ENCODE measurements at regions not wholly inside any gene's neighbourhood (a gene's known extent, or its start where the extent isn't known, plus 50 kb on each side); places are given as distances from the start of the nearest gene placed in this dataset.
"Not testable (repeated sequence)": the region's sequence is repeated elsewhere in the genome, so short reads cannot be mapped to it uniquely, and the experiment has no call there.

- Histone ChIP-seq H3K4me3 (ENCODE audit: insufficient read depth, low read length, poor library complexity, severe bottlenecking) (no peak overlapping the region), H3K9ac (ENCODE audit: low read length) (no peak overlapping the region), H3K36me3 (ENCODE audit: low read length) (no peaks in the 10 kb centered on the region), H3F3A (ENCODE audit: insufficient read depth) (no peaks in the 10 kb centered on the region), H3K27ac (ENCODE audit: low read depth, low read length) (no peak overlapping the region), H3K79me2 (ENCODE audit: insufficient read depth, low read length) (no peaks in the 10 kb centered on the region), H3K9me2 (replicated peaks; ENCODE audit: insufficient read depth, low read length) (no peaks in the 10 kb centered on the region), H4K20me1 (ENCODE audit: low read depth, low read length) (no peaks in the 10 kb centered on the region), H2AFZ (ENCODE audit: low read depth, low read length, severe bottlenecking) (no peak overlapping the region), H3K9me3 (ENCODE audit: insufficient read depth, low read length) (no peaks in the 10 kb centered on the region), H3K27me3 (ENCODE audit: low read length) (no peaks in the 10 kb centered on the region), H3K4me2 (ENCODE audit: low read depth, low read length, poor library complexity, severe bottlenecking) (no peak overlapping the region)
- TF ChIP-seq CTCF (IDR thresholded peaks at IDR 0.05; ENCODE audit: insufficient read depth, low read length, poor library complexity, severe bottlenecking) (no peak), EZH2phosphoT487 (conservative IDR thresholded peaks at IDR 0.05; ENCODE audit: low read length) (no peak)
Measured at GRCh38 chr2:16911746-16912145, 246.1 kb upstream of the CYRIA start.

DNA sequence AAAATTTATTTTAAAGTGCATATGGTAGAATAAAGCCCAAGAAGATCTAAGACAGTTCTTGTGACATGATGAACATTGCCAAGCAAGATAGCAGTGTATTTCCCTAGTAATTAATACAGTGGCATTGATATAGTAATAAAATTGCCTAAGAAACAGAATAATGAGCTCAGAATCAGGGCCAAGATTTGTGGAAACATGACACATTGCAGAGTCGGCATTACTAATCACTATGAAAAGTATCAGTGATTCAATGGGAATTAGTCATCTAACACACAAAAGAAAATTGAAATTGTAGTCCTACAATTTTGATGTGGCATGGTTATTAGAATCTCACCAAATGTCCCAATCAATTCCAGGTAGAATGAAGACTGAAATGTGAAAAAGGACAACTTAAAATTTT, 243.0 kb upstream of the CYRIA start:
- Histone ChIP-seq H3K27ac (ENCODE audit: low read depth, low read length) (no peak overlapping the region), H3F3A (ENCODE audit: insufficient read depth) (no peaks in the 10 kb centered on the region), H3K9me3 (ENCODE audit: insufficient read depth, low read length) (no peaks in the 10 kb centered on the region), H2AFZ (ENCODE audit: low read depth, low read length, severe bottlenecking) (no peak overlapping the region), H3K4me2 (ENCODE audit: low read depth, low read length, poor library complexity, severe bottlenecking) (no peak overlapping the region), H3K4me3 (ENCODE audit: insufficient read depth, low read length, poor library complexity, severe bottlenecking) (no peak overlapping the region), H3K9me2 (replicated peaks; ENCODE audit: insufficient read depth, low read length) (no peaks in the 10 kb centered on the region), H3K27me3 (ENCODE audit: low read length) (no peaks in the 10 kb centered on the region), H3K36me3 (ENCODE audit: low read length) (no peaks in the 10 kb centered on the region), H3K9ac (ENCODE audit: low read length) (no peak overlapping the region), H3K79me2 (ENCODE audit: insufficient read depth, low read length) (no peaks in the 10 kb centered on the region), H4K20me1 (ENCODE audit: low read depth, low read length) (no peaks in the 10 kb centered on the region)
- no peak for TF ChIP-seq CTCF (IDR thresholded peaks at IDR 0.05; ENCODE audit: insufficient read depth, low read length, poor library complexity, severe bottlenecking)
- no peak for TF ChIP-seq EZH2phosphoT487 (conservative IDR thresholded peaks at IDR 0.05; ENCODE audit: low read length)

GRCh38 chr2:16907645-16908282, 242.1 kb upstream of the CYRIA start:
- H3K9ac ChIP-seq (ENCODE audit: low read length), result no peak overlapping the region
- H3K36me3 ChIP-seq (ENCODE audit: low read length), result no peaks in the 10 kb centered on the region
- no peaks in the 10 kb centered on the region for H4K20me1 ChIP-seq (ENCODE audit: low read depth, low read length)
- no peaks in the 10 kb centered on the region for H3K79me2 ChIP-seq (ENCODE audit: insufficient read depth, low read length)
- no peak overlapping the region for H3K27ac ChIP-seq (ENCODE audit: low read depth, low read length)
- no peaks in the 10 kb centered on the region for H3K27me3 ChIP-seq (ENCODE audit: low read length)
- no peaks in the 10 kb centered on the region for H3K9me2 ChIP-seq (replicated peaks; ENCODE audit: insufficient read depth, low read length)
- H3K4me2 ChIP-seq (ENCODE audit: low read depth, low read length, poor library complexity, severe bottlenecking), result no peak overlapping the region
- no peak overlapping the region for H3K4me3 ChIP-seq (ENCODE audit: insufficient read depth, low read length, poor library complexity, severe bottlenecking)
- TF ChIP-seq EZH2phosphoT487 (conservative IDR thresholded peaks at IDR 0.05; ENCODE audit: low read length), result no peak
- no peak for TF ChIP-seq CTCF (IDR thresholded peaks at IDR 0.05; ENCODE audit: insufficient read depth, low read length, poor library complexity, severe bottlenecking)
- H3F3A ChIP-seq (ENCODE audit: insufficient read depth), result no peaks in the 10 kb centered on the region
- no peak overlapping the region for H2AFZ ChIP-seq (ENCODE audit: low read depth, low read length, severe bottlenecking)
- no peaks in the 10 kb centered on the region for H3K9me3 ChIP-seq (ENCODE audit: insufficient read depth, low read length)

DNA sequence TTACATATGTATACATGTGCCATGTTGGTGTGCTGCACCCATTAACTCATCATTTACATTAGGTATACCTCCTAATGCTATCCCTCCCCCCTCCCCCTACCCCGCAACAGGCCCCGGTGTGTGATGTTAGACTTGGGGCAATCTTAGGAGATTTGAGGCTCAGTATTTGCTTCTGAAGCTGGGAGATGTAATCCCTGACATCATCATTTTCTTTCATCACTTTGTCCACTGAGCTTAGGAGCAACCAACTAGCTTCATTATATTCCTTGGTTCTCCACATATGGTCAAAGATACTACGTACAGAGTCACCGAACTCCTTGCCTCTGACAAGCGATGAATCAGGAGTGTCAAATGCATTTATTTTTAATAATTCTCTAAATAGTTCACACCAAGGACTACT, 239.7 kb upstream of the CYRIA start:
- H3K4me2 ChIP-seq (ENCODE audit: low read depth, low read length, poor library complexity, severe bottlenecking); H3K27ac ChIP-seq (ENCODE audit: low read depth, low read length); H3K9ac ChIP-seq (ENCODE audit: low read length); H2AFZ ChIP-seq (ENCODE audit: low read depth, low read length, severe bottlenecking); H3K36me3 ChIP-seq (ENCODE audit: low read length); H3K79me2 ChIP-seq (ENCODE audit: insufficient read depth, low read length); H3F3A ChIP-seq (ENCODE audit: insufficient read depth); H3K27me3 ChIP-seq (ENCODE audit: low read length); H3K4me3 ChIP-seq (ENCODE audit: insufficient read depth, low read length, poor library complexity, severe bottlenecking); H3K9me2 ChIP-seq (replicated peaks; ENCODE audit: insufficient read depth, low read length); H3K9me3 ChIP-seq (ENCODE audit: insufficient read depth, low read length); H4K20me1 ChIP-seq (ENCODE audit: low read depth, low read length): not testable (repeated sequence)

Measured in SU-DHL-6 (cell line).